ENCODE measurements at regions not wholly inside any gene's neighbourhood (a gene's known extent, or its start where the extent isn't known, plus 50 kb on each side); places are given as distances from the start of the nearest gene placed in this dataset.

- FAIRE-seq (no peak), DNase-seq (ENCODE audit: low read depth in 1 of 2, low spot score in 1 of 2) (no peak), ATAC-seq (no peak)
- Histone ChIP-seq H3K4me3 (no peak overlapping the region), H3K4me2 (no peak overlapping the region), H3K9me3 (no peaks in the 10 kb centered on the region), H3K4me1 (no peaks in the 10 kb centered on the region), H3K27ac (no peak overlapping the region)
- WGBS (ENCODE audit: missing lambda C conversion rate), result 24% methylated on average over 9 of the region's 11 CpGs
- ChIA-PET CTCF (no interaction called here), POLR2A (no interaction called here)
- no peak for TF ChIP-seq ZC3H11A (IDR thresholded peaks at IDR 0.05)
- TF ChIP-seq EHF (CRISPR knock-in tag; IDR thresholded peaks at IDR 0.05), result no peak
- TF ChIP-seq FOSB (CRISPR knock-in tag; IDR thresholded peaks at IDR 0.05), result no peak
- no peak for TF ChIP-seq HOXB13 (CRISPR knock-in tag; IDR thresholded peaks at IDR 0.05; ENCODE audit: low read depth)
These were observed 94.6 kb upstream of the DIAPH3 start for GRCh38 chr13:60258349-60258748.

DNA sequence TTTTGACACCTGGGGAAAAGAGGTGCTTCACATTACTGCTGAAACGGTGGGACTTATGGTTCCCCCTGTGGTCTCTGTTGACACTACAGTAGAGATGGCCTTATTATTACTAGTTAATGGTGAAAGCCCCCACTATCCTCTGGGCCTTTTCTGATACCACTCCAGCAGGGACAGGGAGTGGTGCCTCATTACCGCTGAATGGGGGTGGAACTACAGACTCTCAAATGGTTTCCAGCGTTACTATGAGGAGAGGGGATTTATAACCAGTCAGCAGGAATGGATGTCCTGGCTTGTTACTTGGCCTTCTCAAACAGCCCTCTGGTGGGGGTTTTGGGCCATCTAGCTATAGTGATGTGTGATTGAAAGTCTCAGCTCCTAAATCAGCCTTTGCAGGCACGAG lies 96.7 kb upstream of the DIAPH3 start:
- Histone ChIP-seq H3K27ac (no peak overlapping the region), H3K9me3 (no peaks in the 10 kb centered on the region), H3K4me1 (no peaks in the 10 kb centered on the region), H3K4me2 (no peak overlapping the region), H3K4me3 (no peak overlapping the region)
- ChIA-PET POLR2A (no interaction called here), CTCF (no interaction called here)
- WGBS (ENCODE audit: missing lambda C conversion rate), result 48% methylated on average over 4 of the region's 4 CpGs
- ATAC-seq (peak in 1 of 2 experiments; percentile 49; a peak in 2 of 6 replicates), FAIRE-seq (no peak), DNase-seq (ENCODE audit: low read depth in 1 of 2, low spot score in 1 of 2) (no peak)
- no peak for TF ChIP-seq EHMT2 (IDR thresholded peaks at IDR 0.05; ENCODE audit: low read depth)
- no peak for TF ChIP-seq NPAS2 (CRISPR knock-in tag; IDR thresholded peaks at IDR 0.05; ENCODE audit: borderline replicate concordance)
- TF ChIP-seq MYC (IDR thresholded peaks at IDR 0.05; ENCODE audit: borderline replicate concordance, low read length), result no peak
- no peak for TF ChIP-seq TP53 (CRISPR knock-in tag; IDR thresholded peaks at IDR 0.05)
- no peak for TF ChIP-seq KDM1A (IDR thresholded peaks at IDR 0.05; ENCODE audit: low read depth)
- TF ChIP-seq, protein P1, sequence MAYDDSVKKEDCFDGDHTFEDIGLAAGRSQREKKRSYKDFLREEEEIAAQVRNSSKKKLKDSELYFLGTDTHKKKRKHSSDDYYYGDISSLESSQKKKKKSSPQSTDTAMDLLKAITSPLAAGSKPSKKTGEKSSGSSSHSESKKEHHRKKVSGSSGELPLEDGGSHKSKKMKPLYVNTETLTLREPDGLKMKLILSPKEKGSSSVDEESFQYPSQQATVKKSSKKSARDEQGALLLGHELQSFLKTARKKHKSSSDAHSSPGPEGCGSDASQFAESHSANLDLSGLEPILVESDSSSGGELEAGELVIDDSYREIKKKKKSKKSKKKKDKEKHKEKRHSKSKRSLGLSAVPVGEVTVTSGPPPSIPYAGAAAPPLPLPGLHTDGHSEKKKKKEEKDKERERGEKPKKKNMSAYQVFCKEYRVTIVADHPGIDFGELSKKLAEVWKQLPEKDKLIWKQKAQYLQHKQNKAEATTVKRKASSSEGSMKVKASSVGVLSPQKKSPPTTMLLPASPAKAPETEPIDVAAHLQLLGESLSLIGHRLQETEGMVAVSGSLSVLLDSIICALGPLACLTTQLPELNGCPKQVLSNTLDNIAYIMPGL (CRISPR knock-in tag; IDR thresholded peaks at IDR 0.05; ENCODE audit: borderline replicate concordance), result no peak
- no peak for TF ChIP-seq FOSB (CRISPR knock-in tag; IDR thresholded peaks at IDR 0.05)
- no peak for TF ChIP-seq ZNF302 (CRISPR knock-in tag; IDR thresholded peaks at IDR 0.05)
- TF ChIP-seq BHLHE40 (IDR thresholded peaks at IDR 0.05; ENCODE audit: low read depth, low read length), result no peak
- no peak for TF ChIP-seq ESRRA (IDR thresholded peaks at IDR 0.05; ENCODE audit: borderline replicate concordance, low read length)
- no peak for TF ChIP-seq GATA3 (IDR thresholded peaks at IDR 0.05; ENCODE audit: borderline replicate concordance)

GRCh38 chr13:60261432-60262351 lies 98.0 kb upstream of the DIAPH3 start:
- TF ChIP-seq ZFP36 (IDR thresholded peaks at IDR 0.05; ENCODE audit: borderline replicate concordance, partially characterized antibody) (no peak), CTCF (IDR thresholded peaks at IDR 0.05) (no peak), CHD2 (IDR thresholded peaks at IDR 0.05; ENCODE audit: low read length, partially characterized antibody) (no peak), HDAC2 (IDR thresholded peaks at IDR 0.05) (no peak), JUN (IDR thresholded peaks at IDR 0.05) (no peak), RFX5 (IDR thresholded peaks at IDR 0.05) (no peak), RCOR1 (IDR thresholded peaks at IDR 0.05; ENCODE audit: low read depth, low read length) (no peak), CHD4 (IDR thresholded peaks at IDR 0.05; ENCODE audit: borderline replicate concordance) (no peak)
- ChIA-PET CTCF (no interaction called here), POLR2A (no interaction called here)
- WGBS (ENCODE audit: missing lambda C conversion rate), result 38% methylated on average over 12 of the region's 12 CpGs
- no peak for DNase-seq (ENCODE audit: low read depth in 1 of 2, low spot score in 1 of 2)
- no peak overlapping the region for H3K4me2 ChIP-seq
- H3K4me1 ChIP-seq, result no peaks in the 10 kb centered on the region
- ATAC-seq, result no peak
- no peak for FAIRE-seq
- no peaks in the 10 kb centered on the region for H3K9me3 ChIP-seq
- no peak overlapping the region for H3K4me3 ChIP-seq
- H3K27ac ChIP-seq, result no peak overlapping the region

All from A549 (cell line).